Progenitor cell of endocrine pancreas (in vitro differentiated cells): ENCODE measurements at regions not wholly inside any gene's neighbourhood (a gene's known extent, or its start where the extent isn't known, plus 50 kb on each side); places are given as distances from the start of the nearest gene placed in this dataset.

ENCODE experiments used
- DNase-seq: peaks from one replicate; pipeline ENCODE4 v3.0.0; 2021; ENCODE audit warnings: low spot score; ENCODE audit not compliant: unreplicated experiment
- H3K27ac Mint-ChIP-seq: 2 replicates; pipeline ENCODE4 v1.8.0; 2021; ENCODE audit warnings: mild to moderate bottlenecking, moderate library complexity, mixed read lengths
- H3K27me3 Mint-ChIP-seq: 2 replicates; pipeline ENCODE4 v1.8.0; 2021; ENCODE audit warnings: mixed read lengths
- H3K36me3 Mint-ChIP-seq: 2 replicates; pipeline ENCODE4 v1.8.0; 2022; ENCODE audit warnings: mixed read lengths; ENCODE audit not compliant: insufficient read depth
- H3K4me1 Mint-ChIP-seq: 2 replicates; pipeline ENCODE4 v1.8.0; 2021; ENCODE audit warnings: low read depth, mixed read lengths
- H3K4me3 Mint-ChIP-seq: 2 replicates; pipeline ENCODE4 v1.8.0; 2021; ENCODE audit warnings: low read depth, mild to moderate bottlenecking, moderate library complexity, mixed read lengths
- H3K9me3 Mint-ChIP-seq: 2 replicates; pipeline ENCODE4 v1.8.0; 2021; ENCODE audit warnings: low read depth, mixed read lengths
- CTCF ChIP-seq: fragments of 200-600 bp; sonication (generic); IDR thresholded peaks from one replicate; pipeline ENCODE4 v1.5.0; 2021; ENCODE audit warnings: antibody characterized with exemption, mild to moderate bottlenecking; ENCODE audit not compliant: unreplicated experiment

GRCh38 chr13:83332751-83333150, 549.5 kb downstream of the SLITRK1 start:
- Mint-ChIP-seq H3K27ac (no peak overlapping the region), H3K4me3 (no peak overlapping the region), H3K4me1 (no peaks in the 10 kb centered on the region), H3K36me3 (no peaks in the 10 kb centered on the region), H3K27me3 (no peaks in the 10 kb centered on the region), H3K9me3 (no peaks in the 10 kb centered on the region)
- DNase-seq: no peak
- no peak for TF ChIP-seq CTCF

GRCh38 chr13:83327091-83327490, 555.2 kb downstream of the SLITRK1 start:
- Mint-ChIP-seq H3K27ac (no peak overlapping the region), H3K27me3 (no peaks in the 10 kb centered on the region), H3K4me1 (no peaks in the 10 kb centered on the region), H3K4me3 (no peak overlapping the region), H3K36me3 (no peaks in the 10 kb centered on the region), H3K9me3 (no peaks in the 10 kb centered on the region)
- TF ChIP-seq CTCF: no peak
- no peak for DNase-seq

- Mint-ChIP-seq H3K36me3 (no peaks in the 10 kb centered on the region), H3K4me1 (no peaks in the 10 kb centered on the region), H3K27me3 (no peaks in the 10 kb centered on the region), H3K27ac (no peak overlapping the region), H3K9me3 (no peaks in the 10 kb centered on the region), H3K4me3 (no peak overlapping the region)
- TF ChIP-seq CTCF: no peak
- DNase-seq: no peak
Measured at GRCh38 chr13:83325125-83325853, 557.0 kb downstream of the SLITRK1 start.

GRCh38 chr13:83311886-83312577, 570.2 kb downstream of the SLITRK1 start:
- DNase-seq: no peak
- H3K36me3 Mint-ChIP-seq: no peaks in the 10 kb centered on the region
- H3K9me3 Mint-ChIP-seq: no peaks in the 10 kb centered on the region
- H3K27me3 Mint-ChIP-seq: no peaks in the 10 kb centered on the region
- H3K4me1 Mint-ChIP-seq: no peaks in the 10 kb centered on the region
- no peak overlapping the region for H3K4me3 Mint-ChIP-seq
- H3K27ac Mint-ChIP-seq: no peak overlapping the region
- no peak for TF ChIP-seq CTCF

GRCh38 chr13:83298617-83299016, 583.7 kb downstream of the SLITRK1 start:
- TF ChIP-seq CTCF: no peak
- H3K36me3 Mint-ChIP-seq: no peaks in the 10 kb centered on the region
- peaks cover 6% of the 10 kb centered on the region for H3K9me3 Mint-ChIP-seq
- H3K27ac Mint-ChIP-seq: no peak overlapping the region
- H3K27me3 Mint-ChIP-seq: no peaks in the 10 kb centered on the region
- H3K4me3 Mint-ChIP-seq: no peak overlapping the region
- DNase-seq: no peak
- H3K4me1 Mint-ChIP-seq: no peaks in the 10 kb centered on the region
